Urothelium cell line (cell line): ENCODE measurements at regions not wholly inside any gene's neighbourhood (a gene's known extent, or its start where the extent isn't known, plus 50 kb on each side); places are given as distances from the start of the nearest gene placed in this dataset.
"Not testable (repeated sequence)": the region's sequence is repeated elsewhere in the genome, so short reads cannot be mapped to it uniquely, and the experiment has no call there.

Experiments used
- DNase-seq: peaks from one replicate; pipeline ENCODE4 v3.0.0; 2011; ENCODE audit warnings: low spot score, mixed read lengths
- FAIRE-seq: peaks from 2 replicates; lab custom pipeline; 2011; peaks lifted over from hg19 to GRCh38; lab: Jason Lieb, UNC

DNA sequence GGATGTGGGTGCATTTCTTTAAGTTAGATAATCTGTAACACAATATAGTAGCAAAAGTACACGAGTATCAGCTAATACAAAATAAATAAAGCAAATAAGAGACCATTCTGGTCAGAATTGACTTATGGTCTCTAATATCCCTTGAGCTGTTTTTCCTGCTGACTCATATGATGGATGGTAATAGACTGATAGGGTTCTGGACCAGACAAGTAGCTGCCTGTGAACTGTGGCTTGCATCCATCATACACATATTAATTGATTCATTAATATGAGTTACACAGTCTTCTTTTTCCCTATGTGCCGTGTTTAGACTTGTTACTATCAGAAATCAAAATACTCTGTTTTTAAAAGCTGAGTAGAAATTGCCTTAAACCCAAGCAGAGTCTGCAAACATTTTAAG is 762.8 kb downstream of the GATA3 start:
- FAIRE-seq: no peak
- DNase-seq: no peak

- FAIRE-seq (no peak), DNase-seq (no peak)
These were observed 771.1 kb downstream of the GATA3 start for GRCh38 chr10:8825611-8826010.

DNA sequence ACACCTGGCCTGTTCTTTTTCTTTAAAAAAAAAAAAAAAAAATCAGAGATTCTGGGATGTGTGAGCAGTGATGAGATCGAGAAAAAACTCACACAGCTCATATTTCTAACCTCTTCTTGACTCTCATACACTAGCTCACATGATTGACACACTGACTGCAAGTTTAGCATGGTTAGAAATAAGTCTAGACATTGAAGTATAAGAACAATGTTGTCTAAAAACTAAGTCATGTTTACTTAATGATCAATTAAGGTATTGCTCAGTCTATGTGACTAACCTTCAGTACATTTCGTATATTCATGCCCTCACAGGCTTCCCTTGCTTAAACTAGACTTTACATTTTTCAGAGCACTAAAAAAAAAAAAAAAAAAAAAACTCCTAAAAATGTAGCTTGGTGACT is 775.1 kb downstream of the GATA3 start:
- DNase-seq (no peak), FAIRE-seq (no peak)

GRCh38 chr10:8830048-8830447 is 775.6 kb downstream of the GATA3 start:
- DNase-seq (no peak), FAIRE-seq (no peak)

- DNase-seq (no peak), FAIRE-seq (no peak)
These were observed 776.4 kb downstream of the GATA3 start for GRCh38 chr10:8830876-8831275.

DNA sequence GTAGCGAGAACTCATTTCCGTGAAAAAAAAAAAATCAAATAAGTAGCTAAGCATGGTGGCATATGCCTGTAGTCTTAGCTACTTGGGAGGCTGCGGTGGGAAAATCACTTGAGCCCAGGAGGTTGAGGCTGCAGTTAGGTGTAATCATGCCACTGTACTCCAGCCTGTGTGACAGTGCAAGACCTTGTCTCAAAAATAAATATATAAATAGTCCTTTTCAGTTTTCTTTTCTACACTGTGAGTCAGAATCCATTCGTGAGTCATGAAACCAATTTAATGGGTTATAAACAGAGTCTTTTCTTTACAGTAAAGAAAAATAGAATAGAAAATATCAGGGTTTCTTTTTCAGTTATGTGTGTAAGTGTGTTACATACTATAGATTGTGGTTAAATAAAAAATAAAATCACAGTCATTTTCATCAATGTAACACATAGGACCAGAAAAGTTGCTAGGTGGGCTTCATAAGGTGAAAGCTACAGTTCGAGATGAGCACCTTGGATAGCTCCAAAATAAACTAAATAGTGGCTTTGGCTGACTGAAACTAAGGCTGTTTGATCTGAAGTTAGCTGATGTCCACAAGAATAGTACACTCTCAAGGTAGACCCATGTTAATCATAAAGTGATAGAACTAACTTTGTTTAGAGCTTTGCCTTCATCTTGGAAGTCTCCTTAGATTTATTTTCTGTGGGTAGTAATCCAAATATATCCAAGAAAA is 781.1 kb downstream of the GATA3 start:
- DNase-seq: no peak
- FAIRE-seq: no peak

DNA sequence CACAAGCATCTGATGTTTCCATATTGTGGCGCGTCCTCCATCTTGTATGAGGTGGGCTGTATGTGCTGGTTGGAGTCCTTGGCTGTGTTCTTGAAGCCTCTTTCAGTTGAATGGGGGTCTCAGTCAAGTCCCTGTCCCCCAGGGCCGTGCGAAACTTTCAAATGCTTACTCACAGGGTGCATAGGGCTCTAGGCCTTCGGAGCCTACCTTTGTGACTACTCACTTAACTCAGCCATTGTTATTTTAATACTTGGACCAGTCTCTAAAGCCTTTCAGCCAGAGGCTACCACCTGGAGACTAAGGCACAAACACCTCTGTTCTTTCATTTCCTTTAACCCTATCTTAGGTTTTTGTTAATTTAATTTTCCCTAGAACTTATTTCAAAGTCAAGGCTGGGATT is 785.9 kb downstream of the GATA3 start:
- DNase-seq (no peak), FAIRE-seq (no peak)

DNA sequence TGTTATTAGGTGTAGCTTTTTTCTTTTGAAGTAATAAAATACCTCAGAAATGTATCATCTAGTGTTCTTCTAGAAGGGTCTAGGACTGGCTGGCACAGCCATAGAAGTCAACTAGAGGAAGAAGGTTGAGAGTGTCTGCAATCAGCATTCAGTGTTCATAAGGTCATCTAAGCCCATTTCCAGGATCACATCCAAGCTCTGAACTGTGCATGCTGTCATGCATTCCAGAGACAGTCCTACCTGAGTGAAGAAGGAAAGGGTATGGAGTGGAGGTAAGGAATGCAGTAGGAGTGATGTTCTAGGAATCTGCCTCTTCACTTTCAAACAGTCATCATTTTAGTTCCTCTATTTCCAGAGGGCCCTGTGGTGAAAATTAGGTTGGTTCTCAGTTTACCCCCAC is 789.7 kb downstream of the GATA3 start:
- no peak for FAIRE-seq
- no peak for DNase-seq

DNA sequence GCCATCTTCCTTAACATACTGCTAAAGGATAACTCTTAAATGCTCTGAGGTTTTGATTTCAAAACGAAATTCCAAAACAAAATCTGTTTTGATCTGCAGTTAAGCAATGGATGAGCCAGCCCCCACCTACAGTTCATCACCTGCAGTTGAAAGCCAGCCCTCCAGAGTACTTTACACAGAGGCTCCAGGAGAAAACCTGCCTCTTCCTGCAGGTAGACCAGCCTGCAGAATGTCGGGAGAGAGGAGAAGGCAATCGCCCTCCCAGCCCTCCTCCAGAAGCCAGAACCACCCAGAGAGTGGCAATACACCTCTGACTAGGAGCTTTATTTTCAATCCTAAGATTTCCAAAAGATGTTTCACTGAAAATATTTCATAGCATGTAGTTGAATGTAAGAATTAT is 798.1 kb downstream of the GATA3 start:
- DNase-seq: no peak

GRCh38 chr10:8853048-8853447 is 798.6 kb downstream of the GATA3 start:
- DNase-seq: no peak
- FAIRE-seq: no peak

More for the DNA sequence above, 798.1 kb downstream of the GATA3 start:
- no peak for FAIRE-seq

DNA sequence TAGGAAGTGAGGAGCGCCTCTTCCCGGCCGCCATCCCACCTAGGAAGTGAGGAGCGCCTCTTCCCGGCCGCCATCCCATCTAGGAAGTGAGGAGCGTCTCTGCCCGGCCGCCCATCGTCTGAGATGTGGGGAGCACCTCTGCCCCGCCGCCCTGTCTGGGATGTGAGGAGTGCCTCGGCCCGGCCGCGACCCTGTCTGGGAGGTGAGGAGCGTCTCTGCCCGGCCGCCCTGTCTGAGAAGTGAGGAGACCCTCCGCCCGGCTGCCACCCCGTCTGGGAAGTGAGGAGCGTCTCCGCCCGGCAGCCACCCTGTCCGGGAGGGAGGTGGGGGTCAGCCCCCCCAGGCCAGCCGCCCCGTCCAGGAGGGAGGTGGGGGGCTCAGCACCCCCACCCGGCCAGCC is 814.4 kb downstream of the GATA3 start:
- FAIRE-seq, DNase-seq: not testable (repeated sequence)

DNA sequence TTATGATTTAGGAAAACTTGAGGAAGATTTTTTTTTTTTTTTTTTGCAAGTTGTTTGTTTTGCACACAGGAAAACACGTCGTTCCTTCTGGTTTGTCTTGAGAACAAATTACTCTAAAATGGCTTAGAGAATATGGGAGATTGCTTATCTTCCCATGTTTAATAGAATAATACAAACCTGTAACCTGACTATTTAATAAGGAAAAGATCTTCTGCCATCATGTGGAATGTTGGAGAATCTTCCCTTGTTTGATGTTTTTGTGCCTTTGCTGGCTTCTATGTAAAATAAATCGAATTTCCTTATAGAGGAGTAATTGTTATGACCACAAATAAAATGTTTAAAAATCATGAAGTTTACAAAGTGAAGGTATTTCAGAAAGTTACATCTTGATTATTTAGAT is 818.8 kb downstream of the GATA3 start:
- DNase-seq: peak; percentile 5
- FAIRE-seq: no peak

GRCh38 chr10:8874268-8874667 is 819.8 kb downstream of the GATA3 start:
- no peak for DNase-seq

GRCh38 chr10:8874972-8875371 is 820.5 kb downstream of the GATA3 start:
- FAIRE-seq: no peak
- no peak for DNase-seq

More at GRCh38 chr10:8874268-8874667, 819.8 kb downstream of the GATA3 start:
- no peak for FAIRE-seq

- DNase-seq (no peak), FAIRE-seq (no peak)
These were observed 821.7 kb downstream of the GATA3 start for GRCh38 chr10:8876171-8876570.

DNA sequence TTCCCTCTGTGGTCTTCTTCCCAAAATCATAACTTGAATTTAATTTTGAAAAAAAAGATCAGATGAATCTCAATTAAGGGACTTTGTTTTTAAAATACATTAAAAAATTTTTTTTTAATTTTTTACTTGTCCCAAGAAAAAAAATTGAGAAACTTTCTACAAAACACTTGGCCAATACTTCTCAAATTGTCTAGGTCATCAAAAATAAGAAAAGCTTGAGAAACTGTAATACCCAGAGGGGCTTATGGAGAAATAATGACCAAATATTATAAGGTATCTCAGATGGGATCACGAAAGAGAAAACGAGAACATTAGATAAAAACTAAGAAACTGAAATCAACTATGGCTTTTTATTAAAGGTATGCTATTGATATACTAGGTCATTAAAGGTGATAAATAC is 835.0 kb downstream of the GATA3 start:
- FAIRE-seq: no peak

DNA sequence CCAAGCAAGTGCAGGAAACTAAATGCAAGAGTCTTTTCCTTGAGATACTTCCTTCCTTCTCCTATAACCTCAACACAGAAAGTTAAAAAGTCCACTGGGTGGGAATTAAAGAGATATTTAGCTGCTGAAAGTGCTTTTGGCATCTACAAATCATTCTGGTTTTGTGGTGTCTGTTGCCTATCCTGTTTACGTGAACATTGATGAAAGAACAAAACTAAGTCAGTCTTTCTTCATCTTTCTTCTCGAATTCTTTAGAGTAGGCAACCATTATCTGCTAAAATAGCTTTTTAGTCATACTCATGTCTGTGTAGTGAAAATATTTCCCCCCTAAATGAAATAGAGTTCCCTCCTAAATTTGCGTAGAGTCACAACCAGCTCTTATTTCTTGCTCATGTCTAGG is 838.6 kb downstream of the GATA3 start:
- no peak for FAIRE-seq
- no peak for DNase-seq

More for the DNA sequence above, 835.0 kb downstream of the GATA3 start:
- DNase-seq: no peak

DNA sequence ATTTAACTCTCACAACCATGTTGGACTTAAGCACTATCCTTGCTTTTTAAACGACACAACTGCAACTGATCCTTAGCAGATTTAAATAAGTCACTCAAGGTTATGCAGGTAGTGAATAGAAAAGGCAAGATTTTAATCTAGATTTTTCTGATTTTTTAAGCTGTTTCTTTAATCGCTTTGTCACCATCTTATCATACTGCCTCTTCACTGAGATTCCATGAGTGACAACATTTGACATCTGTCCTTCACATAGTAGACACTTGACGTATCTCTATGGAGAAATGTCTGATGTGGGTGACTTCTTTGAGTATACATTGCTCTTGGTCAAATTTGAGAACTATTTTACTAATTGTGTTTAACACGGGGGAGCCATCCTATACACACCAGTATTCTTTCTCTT is 839.7 kb downstream of the GATA3 start:
- FAIRE-seq (no peak), DNase-seq (no peak)

- no peak for DNase-seq
- no peak for FAIRE-seq
These were observed 843.3 kb downstream of the GATA3 start for GRCh38 chr10:8897769-8898168.

DNA sequence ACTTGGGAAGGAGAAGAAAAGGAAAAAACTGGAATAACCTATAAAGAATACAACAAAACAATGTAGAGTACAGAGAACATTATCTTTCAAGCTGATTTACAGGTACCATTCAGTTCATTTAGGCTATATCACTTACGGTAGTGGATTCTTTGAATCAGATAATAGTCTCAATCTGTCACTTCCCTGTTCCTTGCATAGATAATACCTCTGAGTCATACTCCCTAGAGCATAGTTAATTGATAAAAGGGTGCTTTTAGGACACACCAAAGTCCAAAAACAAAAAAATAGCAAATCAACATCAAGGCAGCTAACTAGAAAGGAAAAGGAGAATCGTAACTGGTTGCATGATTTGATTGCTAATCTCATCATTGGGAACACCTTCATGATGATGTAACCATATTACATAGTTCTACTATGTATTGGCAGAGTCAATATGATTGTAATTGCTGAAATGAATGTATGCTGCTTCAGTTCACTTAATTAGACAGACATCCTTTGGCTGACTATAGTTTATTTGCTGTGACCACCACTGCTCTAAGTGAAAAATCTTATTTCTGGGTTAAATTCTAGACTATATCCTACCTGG is 844.4 kb downstream of the GATA3 start:
- DNase-seq: no peak
- no peak for FAIRE-seq

DNA sequence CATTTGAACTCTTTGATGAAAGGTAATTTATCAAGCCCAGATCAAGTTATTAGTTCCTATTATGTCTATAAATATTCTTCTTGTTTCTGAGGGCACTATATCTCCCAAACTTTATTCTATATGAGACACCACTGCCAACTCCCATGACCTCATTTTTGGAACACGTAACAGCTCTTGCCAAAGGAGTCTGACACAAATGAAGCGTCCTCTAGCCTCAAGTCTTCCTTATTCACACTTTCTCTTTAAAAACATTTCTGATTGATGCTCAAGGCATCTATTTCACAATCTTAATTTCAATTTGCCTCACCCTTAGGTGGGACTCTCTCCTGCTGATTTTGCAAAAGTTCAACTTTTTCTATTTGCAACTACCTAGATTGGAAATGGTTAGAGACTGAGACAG is 848.4 kb downstream of the GATA3 start:
- FAIRE-seq: no peak

DNA sequence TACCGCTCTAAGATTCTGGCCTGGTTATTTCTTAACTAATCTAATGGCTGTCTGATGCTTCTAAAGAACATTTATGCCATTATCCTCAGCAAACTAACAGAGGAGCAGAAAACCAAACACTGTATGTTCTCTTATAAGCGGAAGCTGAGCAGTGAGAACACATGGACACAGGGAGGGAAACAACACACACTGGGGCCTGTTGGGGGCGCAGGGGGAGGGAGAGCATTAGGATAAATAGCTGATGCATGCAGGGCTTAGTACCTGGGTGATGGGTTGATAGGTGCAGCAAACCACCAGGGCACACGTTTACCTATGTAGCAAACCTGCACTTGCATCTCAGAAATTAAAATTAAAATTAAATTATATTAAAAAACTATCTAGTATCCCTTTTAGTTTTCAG is 853.5 kb downstream of the GATA3 start:
- FAIRE-seq (no peak), DNase-seq (no peak)

More for the DNA sequence above, 848.4 kb downstream of the GATA3 start:
- no peak for DNase-seq

DNA sequence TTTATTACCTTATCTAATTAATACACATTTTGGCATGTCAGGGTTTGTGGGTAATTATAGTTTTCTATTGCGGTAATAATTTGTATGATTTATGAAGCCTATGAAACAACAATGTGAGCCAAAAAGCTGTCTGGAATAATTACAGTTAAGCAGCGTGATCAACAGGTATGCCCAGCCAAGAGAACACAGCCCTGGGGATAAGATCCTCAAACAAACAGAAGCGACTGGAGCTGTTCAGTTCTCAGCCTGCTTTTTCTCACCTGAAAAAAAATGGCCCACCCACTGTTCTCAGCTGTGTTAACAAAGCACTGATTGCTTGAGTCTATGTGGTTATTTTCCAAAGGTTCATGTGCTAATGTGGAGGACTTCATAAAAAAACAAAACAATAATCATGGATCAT is 855.8 kb downstream of the GATA3 start:
- no peak for DNase-seq
- no peak for FAIRE-seq
